DMS153 (cell line): ENCODE measurements at regions not wholly inside any gene's neighbourhood (a gene's known extent, or its start where the extent isn't known, plus 50 kb on each side); places are given as distances from the start of the nearest gene placed in this dataset.

Experiments used
- DNase-seq: peaks from one replicate; lab custom pipeline; 2025; lab: John Stamatoyannopoulos, UW

- no peak for DNase-seq
Observed at GRCh38 chr1:193516755-193517388, 330.5 kb upstream of the B3GALT2 start.

GRCh38 chr1:193514397-193514796, 328.0 kb upstream of the B3GALT2 start:
- DNase-seq = no peak

GRCh38 chr1:193513032-193513431, 326.6 kb upstream of the B3GALT2 start:
- no peak for DNase-seq

- DNase-seq = no peak
Observed at GRCh38 chr1:193504920-193505319, 318.5 kb upstream of the B3GALT2 start.

GRCh38 chr1:193498088-193498655, 311.8 kb upstream of the B3GALT2 start:
- no peak for DNase-seq

GRCh38 chr1:193494368-193494767, 308.0 kb upstream of the B3GALT2 start:
- peak; percentile 44 for DNase-seq

GRCh38 chr1:193489191-193489590, 302.8 kb upstream of the B3GALT2 start:
- DNase-seq = no peak

GRCh38 chr1:193487722-193488121, 301.3 kb upstream of the B3GALT2 start:
- DNase-seq = no peak

- no peak for DNase-seq
Observed at GRCh38 chr1:193486671-193487229, 300.3 kb upstream of the B3GALT2 start.

- no peak for DNase-seq
Observed at GRCh38 chr1:193480755-193481154, 294.3 kb upstream of the B3GALT2 start.

GRCh38 chr1:193479187-193479586, 292.8 kb upstream of the B3GALT2 start:
- DNase-seq = no peak

- DNase-seq = no peak
Observed at GRCh38 chr1:193476748-193477147, 290.3 kb upstream of the B3GALT2 start.

GRCh38 chr1:193473932-193474331, 287.5 kb upstream of the B3GALT2 start:
- no peak for DNase-seq

GRCh38 chr1:193472838-193473398, 286.5 kb upstream of the B3GALT2 start:
- no peak for DNase-seq

GRCh38 chr1:193472430-193472829, 286.0 kb upstream of the B3GALT2 start:
- no peak for DNase-seq

GRCh38 chr1:193471981-193472380, 285.6 kb upstream of the B3GALT2 start:
- DNase-seq = no peak

- DNase-seq = no peak
Observed at GRCh38 chr1:193463326-193463932, 277.0 kb upstream of the B3GALT2 start.

GRCh38 chr1:193462629-193463320, 276.4 kb upstream of the B3GALT2 start:
- DNase-seq = no peak

GRCh38 chr1:193458628-193459027, 272.2 kb upstream of the B3GALT2 start:
- DNase-seq = no peak

GRCh38 chr1:193457676-193458075, 271.3 kb upstream of the B3GALT2 start:
- DNase-seq = peak; percentile 59

- DNase-seq = no peak
Observed at GRCh38 chr1:193456811-193457280, 270.4 kb upstream of the B3GALT2 start.

- no peak for DNase-seq
Observed at GRCh38 chr1:193451606-193452005, 265.2 kb upstream of the B3GALT2 start.
